ENCODE measurements at regions not wholly inside any gene's neighbourhood (a gene's known extent, or its start where the extent isn't known, plus 50 kb on each side); places are given as distances from the start of the nearest gene placed in this dataset.

DNA sequence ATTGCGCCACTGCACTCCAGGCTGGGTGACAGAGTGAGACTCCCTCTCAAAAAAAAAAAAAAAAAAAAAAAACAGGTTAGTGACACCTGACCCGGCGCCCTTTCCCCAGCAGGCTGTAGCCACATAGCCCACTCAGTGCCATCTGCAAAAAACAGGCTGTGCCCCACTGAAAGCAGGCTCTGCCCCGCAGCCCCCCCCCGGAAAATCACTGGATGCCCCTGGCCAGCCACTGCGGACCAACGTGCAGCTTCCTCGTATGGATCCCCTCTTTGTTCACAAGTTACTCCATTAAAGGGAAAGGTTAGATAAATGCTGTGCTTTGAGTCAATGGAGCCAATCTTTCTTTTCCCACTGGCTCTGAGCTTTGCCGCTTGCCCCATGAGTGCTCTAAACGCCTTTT lies 660.3 kb downstream of the TBC1D22A start:
- Histone ChIP-seq H3K27me3 (ENCODE audit: control insufficient read depth, insufficient read depth, low read length) (no peaks in the 10 kb centered on the region), H3K36me3 (ENCODE audit: control insufficient read depth, insufficient read depth, low read length) (no peaks in the 10 kb centered on the region), H3K4me3 (ENCODE audit: low read depth, low read length) (no peak overlapping the region)
- TF ChIP-seq, protein P1, sequence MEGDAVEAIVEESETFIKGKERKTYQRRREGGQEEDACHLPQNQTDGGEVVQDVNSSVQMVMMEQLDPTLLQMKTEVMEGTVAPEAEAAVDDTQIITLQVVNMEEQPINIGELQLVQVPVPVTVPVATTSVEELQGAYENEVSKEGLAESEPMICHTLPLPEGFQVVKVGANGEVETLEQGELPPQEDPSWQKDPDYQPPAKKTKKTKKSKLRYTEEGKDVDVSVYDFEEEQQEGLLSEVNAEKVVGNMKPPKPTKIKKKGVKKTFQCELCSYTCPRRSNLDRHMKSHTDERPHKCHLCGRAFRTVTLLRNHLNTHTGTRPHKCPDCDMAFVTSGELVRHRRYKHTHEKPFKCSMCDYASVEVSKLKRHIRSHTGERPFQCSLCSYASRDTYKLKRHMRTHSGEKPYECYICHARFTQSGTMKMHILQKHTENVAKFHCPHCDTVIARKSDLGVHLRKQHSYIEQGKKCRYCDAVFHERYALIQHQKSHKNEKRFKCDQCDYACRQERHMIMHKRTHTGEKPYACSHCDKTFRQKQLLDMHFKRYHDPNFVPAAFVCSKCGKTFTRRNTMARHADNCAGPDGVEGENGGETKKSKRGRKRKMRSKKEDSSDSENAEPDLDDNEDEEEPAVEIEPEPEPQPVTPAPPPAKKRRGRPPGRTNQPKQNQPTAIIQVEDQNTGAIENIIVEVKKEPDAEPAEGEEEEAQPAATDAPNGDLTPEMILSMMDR (IDR thresholded peaks at IDR 0.05; ENCODE audit: insufficient read depth, low read length, severe bottlenecking) = no peak
- FAIRE-seq (no peak), DNase-seq (ENCODE audit: low read depth) (no peak)

DNA sequence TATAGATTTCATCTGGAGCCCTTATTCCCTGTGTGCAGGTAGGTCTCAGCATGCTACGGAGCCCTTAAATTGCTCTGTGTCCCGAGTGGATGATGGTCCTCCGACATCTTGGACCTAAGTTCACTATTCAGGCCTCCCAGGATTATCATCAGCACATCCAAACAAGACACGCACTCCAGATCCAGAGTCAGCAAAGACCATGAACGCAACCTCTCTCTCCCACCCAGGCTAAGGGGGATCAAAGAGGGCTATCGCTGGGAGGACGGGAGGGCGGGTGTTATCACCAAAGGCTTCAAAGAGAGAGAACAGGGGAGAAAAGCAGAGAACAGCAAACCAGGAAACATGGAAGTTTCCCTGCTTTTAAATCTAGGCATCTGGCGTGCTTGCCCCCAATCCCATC lies 659.4 kb downstream of the TBC1D22A start:
- FAIRE-seq (no peak), DNase-seq (ENCODE audit: low read depth) (no peak)
- no peaks in the 10 kb centered on the region for H3K27me3 ChIP-seq (ENCODE audit: control insufficient read depth, insufficient read depth, low read length)
- TF ChIP-seq, protein P1 (IDR thresholded peaks at IDR 0.05; ENCODE audit: insufficient read depth, low read length, severe bottlenecking) = no peak
- H3K4me3 ChIP-seq (ENCODE audit: low read depth, low read length) = no peak overlapping the region
- no peaks in the 10 kb centered on the region for H3K36me3 ChIP-seq (ENCODE audit: control insufficient read depth, insufficient read depth, low read length)

DNA sequence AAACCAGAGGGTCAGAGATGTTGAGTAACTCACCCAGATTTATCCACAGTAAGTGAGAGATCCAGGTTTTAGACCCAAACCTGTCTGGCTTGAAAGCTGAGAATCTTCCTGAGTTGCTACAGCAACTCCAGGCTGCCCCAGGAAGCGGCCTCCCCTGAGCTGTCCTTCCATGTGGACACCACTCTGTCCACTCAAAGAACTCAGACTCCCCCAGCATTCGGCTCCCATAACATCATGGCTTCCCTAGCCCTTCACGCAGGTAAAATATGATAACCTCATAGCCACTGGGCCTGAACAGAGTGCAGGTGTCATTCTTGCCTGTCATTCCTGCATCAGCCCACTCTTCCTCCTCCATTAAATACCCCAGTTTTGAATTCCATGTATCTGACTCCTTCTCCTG lies 657.8 kb downstream of the TBC1D22A start:
- FAIRE-seq (no peak), DNase-seq (ENCODE audit: low read depth) (no peak)
- TF ChIP-seq, protein P1 (IDR thresholded peaks at IDR 0.05; ENCODE audit: insufficient read depth, low read length, severe bottlenecking) = no peak
- H3K27me3 ChIP-seq (ENCODE audit: control insufficient read depth, insufficient read depth, low read length) = no peaks in the 10 kb centered on the region
- no peaks in the 10 kb centered on the region for H3K36me3 ChIP-seq (ENCODE audit: control insufficient read depth, insufficient read depth, low read length)
- no peak overlapping the region for H3K4me3 ChIP-seq (ENCODE audit: low read depth, low read length)

DNA sequence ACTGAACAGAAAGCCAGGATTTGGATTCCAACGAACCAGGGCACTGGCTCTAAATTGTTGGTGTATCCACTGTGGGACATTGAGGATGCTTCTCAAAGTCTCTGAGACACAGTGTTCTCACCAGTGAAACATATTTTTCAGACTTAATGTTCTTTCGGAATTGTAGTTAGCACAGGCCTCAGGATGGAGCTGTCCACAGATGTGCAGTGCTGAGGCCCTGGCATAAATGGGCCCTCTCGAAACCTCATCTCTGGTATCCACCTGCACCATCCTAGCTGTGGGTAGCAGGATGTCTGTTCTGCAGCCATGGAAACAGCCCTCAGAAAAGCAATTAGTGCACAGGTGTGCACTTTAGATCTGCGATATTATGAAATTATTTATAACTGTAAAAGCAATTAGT lies 656.8 kb downstream of the TBC1D22A start:
- Histone ChIP-seq H3K27me3 (ENCODE audit: control insufficient read depth, insufficient read depth, low read length) (no peaks in the 10 kb centered on the region), H3K4me3 (ENCODE audit: low read depth, low read length) (no peak overlapping the region), H3K36me3 (ENCODE audit: control insufficient read depth, insufficient read depth, low read length) (no peaks in the 10 kb centered on the region)
- TF ChIP-seq, protein P1 (IDR thresholded peaks at IDR 0.05; ENCODE audit: insufficient read depth, low read length, severe bottlenecking) = no peak
- no peak for FAIRE-seq
- no peak for DNase-seq (ENCODE audit: low read depth)

DNA sequence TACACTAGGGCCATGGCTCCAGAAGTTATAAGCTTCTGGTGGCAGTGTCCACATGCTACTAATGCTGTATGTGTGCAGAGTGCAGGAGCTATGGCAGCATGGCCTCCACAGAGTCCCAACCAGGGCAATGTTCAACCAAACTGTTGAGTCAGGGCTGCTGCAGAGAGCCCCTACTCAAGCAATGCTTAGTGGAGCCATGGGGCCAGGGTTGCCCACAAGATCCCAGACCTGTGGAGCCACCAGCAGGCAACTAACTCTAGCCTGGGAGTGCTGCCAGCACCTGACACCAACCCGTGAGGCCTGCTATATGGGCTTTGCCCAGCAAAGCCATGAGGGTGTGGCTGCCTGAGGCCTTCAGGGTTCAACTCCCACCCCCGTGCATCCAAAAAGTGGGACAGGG lies 655.2 kb downstream of the TBC1D22A start:
- Histone ChIP-seq H3K36me3 (ENCODE audit: control insufficient read depth, insufficient read depth, low read length) (no peaks in the 10 kb centered on the region), H3K27me3 (ENCODE audit: control insufficient read depth, insufficient read depth, low read length) (no peaks in the 10 kb centered on the region), H3K4me3 (ENCODE audit: low read depth, low read length) (no peak overlapping the region)
- FAIRE-seq (no peak), DNase-seq (ENCODE audit: low read depth) (no peak)
- TF ChIP-seq, protein P1 (IDR thresholded peaks at IDR 0.05; ENCODE audit: insufficient read depth, low read length, severe bottlenecking) = no peak

DNA sequence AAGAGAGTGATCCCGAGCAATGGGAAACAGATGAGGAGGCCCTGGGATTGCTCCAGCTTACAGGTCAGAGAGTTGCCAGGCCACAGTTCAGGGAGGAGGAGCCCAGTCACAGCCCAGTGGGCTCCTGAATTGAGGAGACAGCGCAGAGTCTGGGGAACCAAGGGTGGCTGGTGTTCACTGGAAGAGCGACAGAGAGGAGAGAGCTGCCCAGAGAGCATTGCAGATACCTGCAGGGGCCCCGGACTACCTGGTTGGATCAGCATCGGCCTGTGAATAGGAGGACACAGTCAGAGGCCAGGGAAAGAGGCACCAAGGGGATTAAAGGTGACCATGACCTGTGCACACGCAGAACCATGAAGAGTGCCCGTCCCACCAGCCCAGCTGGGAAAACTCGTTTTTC lies 648.6 kb downstream of the TBC1D22A start:
- TF ChIP-seq, protein P1 (IDR thresholded peaks at IDR 0.05; ENCODE audit: insufficient read depth, low read length, severe bottlenecking) = no peak
- no peak overlapping the region for H3K4me3 ChIP-seq (ENCODE audit: low read depth, low read length)
- no peaks in the 10 kb centered on the region for H3K36me3 ChIP-seq (ENCODE audit: control insufficient read depth, insufficient read depth, low read length)
- DNase-seq (ENCODE audit: low read depth) (no peak), FAIRE-seq (no peak)
- no peaks in the 10 kb centered on the region for H3K27me3 ChIP-seq (ENCODE audit: control insufficient read depth, insufficient read depth, low read length)

Measured in bronchial epithelial cell (primary cell).